Stimulated activated CD8-positive, alpha-beta memory T cell treated with anti-CD3 and anti-CD28 coated beads, Interleukin-15, amount 100 ng/mL, for 1 hour (primary cell): ENCODE measurements at regions not wholly inside any gene's neighbourhood (a gene's known extent, or its start where the extent isn't known, plus 50 kb on each side); places are given as distances from the start of the nearest gene placed in this dataset.
"Not testable (repeated sequence)": the region's sequence is repeated elsewhere in the genome, so short reads cannot be mapped to it uniquely, and the experiment has no call there.

Source experiments
- DNase-seq: peaks from one replicate; pipeline ENCODE4 v3.0.0-alpha.2; 2020; ENCODE audit warnings: low read depth

DNA sequence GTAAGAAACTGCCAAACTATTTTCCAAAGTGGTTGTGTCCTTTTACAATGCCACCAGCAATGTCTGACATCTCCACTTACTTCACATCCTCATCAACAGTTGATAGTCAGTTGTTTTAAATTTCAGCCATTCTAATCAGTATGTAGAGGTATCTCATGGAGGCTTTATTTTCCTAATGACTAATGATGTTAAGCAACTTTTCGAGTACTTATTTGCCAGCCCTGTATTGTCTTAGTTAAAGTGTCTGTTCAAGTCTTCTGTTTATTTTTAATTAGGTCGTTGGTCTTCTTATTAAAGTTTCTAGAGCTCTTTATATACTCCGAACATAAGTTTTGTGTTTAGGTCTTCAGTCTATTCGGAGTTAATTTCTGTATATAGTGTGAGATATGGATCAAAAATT lies 54.9 kb upstream of the NBPF12 start:
- DNase-seq = not testable (repeated sequence)

DNA sequence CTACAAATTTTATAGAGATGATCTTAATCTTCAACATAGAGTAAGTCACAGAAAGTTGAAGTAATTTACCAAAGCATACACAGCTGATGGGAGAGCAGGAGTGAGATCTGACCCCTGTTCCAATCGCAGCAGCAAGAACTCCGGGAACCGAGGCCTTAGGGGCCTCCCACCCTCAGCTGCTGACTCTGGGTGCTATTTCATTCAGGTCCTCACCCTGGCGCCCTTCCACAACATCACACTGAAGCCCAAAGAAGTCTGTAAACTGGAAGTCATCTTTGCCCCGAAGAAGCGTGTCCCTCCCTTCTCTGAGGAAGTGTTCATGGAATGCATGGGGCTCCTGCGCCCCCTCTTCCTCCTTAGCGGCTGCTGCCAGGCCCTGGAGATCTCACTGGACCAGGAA lies 57.0 kb upstream of the NBPF12 start:
- not testable (repeated sequence) for DNase-seq

DNA sequence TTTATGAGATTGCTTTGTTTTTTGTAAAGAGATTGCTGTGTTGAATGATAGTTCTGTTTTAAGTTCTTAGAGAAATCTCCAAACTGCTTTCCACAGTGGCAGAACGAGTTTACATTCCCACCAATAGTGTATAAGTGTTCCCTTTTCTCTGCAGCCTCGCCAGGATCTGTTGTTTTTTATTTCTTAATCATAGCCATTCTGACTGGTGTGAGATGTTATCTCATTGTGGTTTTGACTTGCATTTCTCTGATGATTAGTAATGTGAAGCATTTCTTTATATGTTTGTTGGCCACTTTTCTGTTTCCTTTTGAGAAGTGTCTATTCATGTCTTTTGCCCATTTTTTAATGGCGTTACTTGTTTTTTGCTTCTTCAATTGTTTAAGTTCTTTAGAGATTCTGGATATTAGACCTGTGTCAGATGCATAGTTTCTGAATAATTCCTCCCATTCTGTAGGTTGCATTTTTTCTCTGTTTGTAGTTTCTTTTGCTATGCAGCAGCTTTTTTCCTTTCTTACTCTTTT lies 74.3 kb upstream of the NBPF12 start:
- DNase-seq = not testable (repeated sequence)

DNA sequence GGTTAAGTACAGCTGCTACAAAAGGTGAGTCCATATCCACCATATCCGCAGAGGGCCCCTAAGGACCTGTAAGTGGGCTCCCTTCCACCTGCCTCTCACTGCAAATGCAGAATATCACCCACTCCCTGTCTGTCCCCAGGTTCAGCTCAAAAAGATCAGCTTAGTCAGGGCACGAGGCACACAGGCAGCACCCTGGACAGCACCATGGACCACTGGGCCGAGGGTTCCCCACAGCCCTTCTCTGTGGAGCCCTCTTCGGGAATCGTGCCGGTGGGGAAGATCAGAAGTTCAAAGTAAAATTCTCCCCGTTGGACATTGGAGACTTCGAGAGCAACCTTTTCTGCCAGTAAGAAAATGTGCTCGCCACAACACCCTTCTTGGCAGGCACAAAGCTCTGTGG lies 85.0 kb upstream of the NBPF12 start:
- not testable (repeated sequence) for DNase-seq

DNA sequence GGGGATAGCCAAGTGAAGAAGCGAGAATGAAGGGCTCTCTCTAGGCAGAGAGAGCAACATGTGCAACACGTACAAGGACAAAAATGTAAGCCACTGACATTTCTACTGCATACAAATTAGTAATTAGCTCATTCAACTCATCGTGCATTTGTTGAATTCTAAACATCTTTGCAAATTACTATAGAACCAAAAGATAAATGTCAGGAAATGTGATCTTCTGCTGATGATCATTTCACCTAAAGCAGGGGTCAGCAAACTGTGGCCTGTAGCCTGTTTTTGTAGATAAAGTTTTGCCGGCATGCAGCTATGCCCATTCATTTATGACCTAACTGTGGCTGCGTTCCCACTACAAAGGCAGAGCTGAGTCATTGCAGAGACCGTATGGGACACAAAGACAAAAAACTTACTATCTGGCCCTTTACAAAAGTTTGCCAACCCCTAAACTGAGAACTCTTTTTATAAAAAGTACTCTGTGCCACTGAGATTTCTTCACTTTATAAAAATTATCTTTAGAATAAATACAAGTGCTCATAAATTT lies 87.7 kb upstream of the NBPF12 start:
- DNase-seq = not testable (repeated sequence)

DNA sequence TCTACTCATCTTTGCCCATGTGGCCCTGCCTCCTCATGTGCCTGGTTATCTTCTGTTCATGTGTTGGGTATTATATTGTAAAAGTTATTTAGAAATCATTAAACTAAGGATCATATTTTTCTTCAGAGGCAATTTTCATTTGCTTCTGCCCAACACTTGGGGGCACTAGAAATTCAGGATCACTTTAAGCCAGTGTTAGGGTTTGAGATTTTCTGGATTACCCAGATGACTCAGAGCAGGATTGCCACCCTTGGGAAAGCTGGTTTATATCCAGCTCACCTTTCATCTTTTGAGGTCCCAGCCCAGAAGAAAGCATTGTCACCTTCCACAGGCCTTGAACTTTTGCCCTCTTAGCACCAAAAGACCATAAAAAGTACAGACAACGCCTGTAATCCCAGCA lies 99.4 kb upstream of the NBPF12 start:
- not testable (repeated sequence) for DNase-seq

DNA sequence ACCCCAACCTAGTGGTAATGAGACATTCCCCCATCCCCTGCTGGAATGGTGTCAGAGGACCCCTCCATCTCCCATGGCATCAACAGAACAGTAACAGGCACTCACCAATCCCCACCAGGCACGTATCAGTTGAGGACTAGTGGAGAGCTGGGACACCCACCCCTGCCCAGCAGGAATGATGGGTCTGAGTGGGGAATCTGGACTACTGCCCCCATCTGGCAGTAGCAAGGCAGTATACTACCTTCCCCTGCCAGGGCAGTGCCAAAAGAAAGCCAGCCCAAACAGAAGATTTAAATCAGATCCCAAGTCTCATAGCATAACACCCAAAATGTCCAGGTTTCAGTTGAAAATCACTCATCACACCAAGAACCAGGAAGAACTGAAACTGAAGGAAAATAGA lies 111.2 kb upstream of the NBPF12 start:
- DNase-seq = not testable (repeated sequence)

DNA sequence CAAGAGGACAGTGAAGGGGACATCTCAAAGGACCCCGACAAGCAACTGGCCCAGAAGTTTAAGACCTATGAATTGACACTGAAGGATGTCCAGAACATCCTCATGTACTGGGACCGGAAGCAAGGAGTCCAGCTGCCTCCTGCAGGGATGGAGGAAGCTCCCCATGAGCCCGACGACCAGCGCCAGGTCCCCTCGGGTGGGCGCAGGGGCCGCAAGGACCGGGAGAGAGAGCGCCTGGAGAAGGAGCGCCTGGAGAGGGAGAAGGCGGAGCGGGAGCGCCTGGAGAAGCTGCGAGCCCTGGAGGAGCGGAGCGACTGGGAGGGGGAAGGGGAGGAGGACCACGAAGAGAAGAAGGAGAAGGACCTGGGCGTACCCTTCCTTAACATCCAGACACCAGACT lies 143.9 kb upstream of the NBPF12 start:
- not testable (repeated sequence) for DNase-seq

DNA sequence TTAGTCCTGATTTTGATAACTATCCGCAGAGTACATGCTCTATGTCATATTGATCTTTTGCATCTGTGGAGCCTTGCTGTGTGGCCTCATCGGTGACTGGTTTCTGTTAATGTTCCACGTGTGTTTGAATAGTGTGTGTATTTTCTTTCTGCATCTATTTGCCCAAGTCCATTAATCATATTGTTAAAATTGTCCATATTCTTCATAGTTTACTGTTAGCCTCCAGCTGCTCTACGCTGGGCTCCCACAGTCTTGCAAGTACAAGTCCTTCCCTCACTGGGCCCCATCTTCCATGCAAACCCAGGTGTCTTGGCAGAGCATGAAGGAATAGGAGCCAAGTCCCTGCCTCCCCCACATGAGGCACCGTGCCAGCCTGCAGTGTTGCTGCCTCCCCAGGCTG lies 145.4 kb upstream of the NBPF12 start:
- not testable (repeated sequence) for DNase-seq

DNA sequence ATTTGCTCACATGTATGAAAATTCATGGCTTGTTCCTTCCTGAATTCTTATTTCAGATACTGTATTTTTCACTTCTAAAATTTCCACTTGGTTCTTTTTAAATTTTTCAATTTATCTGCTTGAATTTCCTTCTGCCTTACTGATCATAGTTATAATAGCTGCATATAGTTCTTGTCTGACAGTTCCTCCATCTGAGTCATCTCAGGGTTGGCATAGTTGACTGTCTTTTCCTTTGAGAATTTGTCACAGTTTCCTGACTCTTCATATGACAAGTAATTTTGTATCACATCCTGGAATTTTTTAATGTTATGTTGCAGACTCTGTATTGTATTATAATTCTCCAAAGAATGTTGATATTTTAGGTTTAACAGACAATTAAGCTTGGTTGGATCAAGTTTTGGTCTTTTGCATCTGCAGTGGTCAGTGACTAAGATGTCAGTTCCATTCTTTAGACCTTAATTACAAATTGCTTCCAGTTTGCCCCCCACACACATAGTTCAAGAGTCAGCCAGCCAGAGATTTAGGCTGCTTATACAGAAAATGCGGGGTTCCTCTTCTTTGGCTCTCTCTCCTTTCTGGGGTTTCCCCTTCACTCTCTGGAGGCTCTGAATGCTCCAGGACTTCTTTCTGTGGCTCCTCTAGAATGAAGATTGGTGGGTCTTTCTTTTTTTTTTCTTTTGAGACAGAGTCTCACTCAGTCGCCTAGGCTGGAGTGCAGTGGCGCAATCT lies 153.7 kb upstream of the NBPF12 start:
- not testable (repeated sequence) for DNase-seq

DNA sequence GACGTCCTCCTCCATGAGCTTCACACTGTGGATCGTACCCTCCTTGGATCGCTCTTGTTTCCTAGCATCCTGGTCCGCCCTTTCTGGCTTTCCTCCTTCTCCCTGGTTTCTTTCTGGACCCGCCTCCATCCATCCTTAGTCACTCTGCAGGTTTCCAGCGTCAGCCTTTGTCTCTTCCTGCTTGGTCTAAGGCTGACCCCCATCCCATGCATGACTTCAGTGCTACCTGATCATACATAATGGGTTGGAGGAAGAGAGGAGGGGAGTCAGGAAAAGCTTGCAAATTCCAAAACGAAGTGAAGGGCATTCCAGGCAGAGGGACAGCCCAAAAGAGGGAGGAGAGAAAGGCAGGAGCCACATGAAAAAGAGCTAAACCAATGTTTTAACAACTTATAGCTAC lies 156.9 kb upstream of the NBPF12 start:
- DNase-seq = not testable (repeated sequence)

DNA sequence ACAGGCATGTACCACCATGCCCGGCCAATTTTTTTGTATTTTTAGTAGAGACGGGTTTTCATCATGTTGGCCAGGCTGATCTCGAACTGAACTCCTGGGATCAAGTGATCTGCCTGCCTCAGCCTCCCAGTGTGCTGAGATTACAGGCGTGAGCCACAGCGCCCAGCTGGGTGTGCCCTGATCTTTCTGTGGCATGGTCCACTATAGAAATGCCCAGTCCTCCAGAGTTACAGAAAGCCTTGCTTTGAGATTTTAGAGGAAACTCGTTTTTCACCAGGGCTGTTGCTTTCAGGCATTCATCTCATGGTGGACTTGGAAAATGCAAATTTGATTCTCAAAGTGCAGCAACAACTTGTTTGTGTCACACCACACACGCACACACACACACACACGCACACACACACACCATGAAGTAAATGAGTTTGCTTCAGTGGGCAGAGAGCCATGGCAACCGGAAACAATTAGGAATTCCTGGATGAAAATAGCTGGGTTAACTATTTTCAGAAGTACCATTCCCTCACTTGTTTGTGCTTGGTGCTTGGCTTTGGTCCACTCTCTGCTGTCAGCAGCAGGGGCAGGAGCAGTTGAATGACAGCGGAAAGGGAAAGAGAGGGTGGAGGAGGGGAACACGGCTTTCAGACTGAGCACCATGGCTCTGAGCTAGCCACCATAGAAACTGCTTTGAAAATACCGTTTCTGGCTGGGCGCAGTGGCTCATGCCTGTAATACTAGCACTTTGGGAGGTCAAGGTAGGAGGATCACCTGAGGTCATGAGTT lies 160.1 kb upstream of the NBPF12 start:
- not testable (repeated sequence) for DNase-seq

DNA sequence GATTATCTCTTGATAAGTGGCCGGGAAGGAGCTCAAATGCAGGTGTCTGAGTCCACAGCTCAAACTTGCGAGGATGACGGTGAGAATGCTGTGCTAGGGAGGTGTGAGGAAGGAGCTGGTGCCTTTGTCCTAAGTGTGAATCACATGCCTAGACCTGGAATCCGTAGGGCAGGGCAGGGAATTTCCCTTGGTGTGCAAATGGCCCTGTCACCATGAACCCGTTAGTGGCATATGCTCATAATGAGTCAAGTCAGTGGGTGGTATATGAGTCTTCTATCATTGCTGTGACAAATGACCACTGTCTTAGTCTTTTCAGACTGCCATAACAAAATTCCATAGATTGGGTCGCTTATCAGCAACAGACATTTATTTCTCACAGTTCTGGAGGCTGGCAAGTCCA lies 163.1 kb upstream of the NBPF12 start:
- DNase-seq = not testable (repeated sequence)

DNA sequence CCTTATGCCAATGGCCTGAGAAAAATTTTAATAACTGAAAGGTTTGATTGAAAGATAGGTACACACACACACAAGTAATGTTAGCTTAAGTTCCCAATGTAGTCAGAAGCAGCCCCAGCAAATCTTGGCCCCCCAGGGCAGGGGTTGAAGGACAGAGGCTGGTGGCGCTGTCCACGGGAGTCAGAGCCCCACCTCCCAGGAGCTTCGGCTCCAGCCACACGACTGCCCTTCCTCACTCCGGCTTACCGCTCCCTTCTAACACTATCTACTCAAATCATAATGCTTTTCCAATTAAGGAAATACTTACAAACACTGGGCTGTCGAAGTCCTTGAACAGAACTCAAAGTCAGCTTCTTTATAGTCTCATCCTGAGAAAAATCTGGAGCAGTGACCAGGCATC lies 163.9 kb upstream of the NBPF12 start:
- not testable (repeated sequence) for DNase-seq

DNA sequence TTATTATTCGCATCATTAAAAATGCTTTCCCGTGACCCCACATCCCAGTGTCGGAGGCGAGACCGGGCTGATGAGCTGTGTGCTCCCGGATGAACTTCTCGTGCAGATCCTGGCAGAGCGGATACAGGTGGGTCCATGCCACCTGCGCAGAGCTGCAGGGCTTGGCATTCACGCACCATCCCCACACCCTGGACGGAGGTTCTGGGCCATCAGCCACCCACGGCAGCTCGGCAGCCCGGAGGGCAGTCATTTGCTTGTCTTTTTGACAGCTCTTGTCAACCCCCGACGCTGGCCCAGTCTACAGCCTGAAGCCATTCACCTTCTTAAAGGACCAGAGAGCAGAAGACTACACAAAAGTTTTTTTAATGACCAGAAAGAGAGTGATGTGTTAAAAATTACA lies 166.7 kb upstream of the NBPF12 start:
- not testable (repeated sequence) for DNase-seq

DNA sequence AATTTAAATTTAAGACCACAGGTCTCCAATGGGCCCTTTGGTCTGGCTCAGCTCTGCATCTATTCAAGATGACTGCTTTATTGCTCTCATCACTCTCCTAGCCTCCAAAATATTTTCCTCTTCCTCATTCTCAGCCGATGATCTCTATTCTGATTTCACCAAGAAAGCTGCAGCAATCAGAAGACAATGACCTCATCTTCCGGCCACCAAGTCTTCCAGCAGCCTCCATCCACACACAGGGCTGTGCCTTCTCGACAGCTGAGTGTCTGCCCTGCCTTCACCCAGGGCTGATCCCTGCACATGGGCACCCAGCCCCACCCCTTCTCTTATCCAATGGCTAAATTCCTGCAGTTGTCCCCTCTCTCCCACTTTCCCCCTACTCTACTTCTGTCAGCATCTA lies 167.1 kb upstream of the NBPF12 start:
- DNase-seq = not testable (repeated sequence)

DNA sequence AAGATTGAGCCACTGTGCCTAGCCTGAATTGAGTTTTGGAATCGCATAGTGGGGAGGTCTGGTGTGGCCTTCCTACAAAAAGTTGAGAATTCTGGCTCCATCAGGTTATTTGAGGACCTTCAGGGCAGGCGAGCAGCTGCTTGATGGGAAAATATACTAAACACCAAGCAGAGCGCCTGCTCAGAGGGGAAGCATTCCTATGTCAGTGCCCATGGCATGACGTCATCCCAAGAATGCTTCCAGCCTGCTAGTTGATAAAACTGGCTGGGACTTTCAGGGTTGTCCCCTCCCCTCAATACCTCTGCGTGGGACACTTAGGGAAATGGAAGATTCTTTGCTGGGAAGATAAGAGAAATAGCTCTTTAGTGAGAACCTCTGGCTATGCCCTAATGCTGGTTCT lies 174.9 kb upstream of the NBPF12 start:
- DNase-seq = not testable (repeated sequence)

DNA sequence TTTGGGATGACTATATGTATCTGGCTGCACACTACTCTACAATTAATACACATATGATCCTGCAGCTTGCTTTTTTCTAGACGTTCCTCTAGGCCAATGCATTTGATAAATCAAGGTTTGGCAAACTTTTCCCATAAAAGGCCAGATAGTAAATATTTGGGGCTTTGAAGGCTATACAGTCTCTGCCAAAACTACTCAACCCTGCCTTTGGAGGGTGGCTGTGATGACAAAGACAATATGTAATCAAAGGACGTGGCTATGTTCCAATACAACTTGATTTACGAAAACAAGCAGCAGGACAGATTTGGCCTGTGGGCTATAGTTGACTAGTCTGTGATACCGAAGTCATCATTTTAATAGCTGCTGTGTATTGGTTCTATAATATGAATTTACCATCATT lies 181.3 kb upstream of the NBPF12 start:
- not testable (repeated sequence) for DNase-seq

DNA sequence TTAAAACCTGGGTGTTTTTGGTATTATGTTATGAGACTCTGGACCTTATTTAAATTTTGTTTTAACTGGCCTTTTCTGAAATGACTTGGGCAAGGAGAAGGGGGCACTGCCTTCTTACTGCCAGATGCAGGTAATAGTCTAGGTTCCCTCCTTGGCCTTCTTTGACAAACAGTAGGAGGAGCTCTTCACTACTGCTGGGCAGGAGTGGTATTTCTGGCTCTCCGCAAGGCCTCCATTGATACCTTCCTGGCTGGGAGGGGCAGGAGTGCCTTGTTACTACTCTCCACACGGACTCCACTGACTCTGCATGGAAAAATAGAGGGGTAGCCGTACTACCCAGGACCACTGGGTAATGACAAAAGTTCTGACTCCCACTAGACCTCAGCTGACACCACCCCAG lies 189.4 kb upstream of the NBPF12 start:
- not testable (repeated sequence) for DNase-seq

DNA sequence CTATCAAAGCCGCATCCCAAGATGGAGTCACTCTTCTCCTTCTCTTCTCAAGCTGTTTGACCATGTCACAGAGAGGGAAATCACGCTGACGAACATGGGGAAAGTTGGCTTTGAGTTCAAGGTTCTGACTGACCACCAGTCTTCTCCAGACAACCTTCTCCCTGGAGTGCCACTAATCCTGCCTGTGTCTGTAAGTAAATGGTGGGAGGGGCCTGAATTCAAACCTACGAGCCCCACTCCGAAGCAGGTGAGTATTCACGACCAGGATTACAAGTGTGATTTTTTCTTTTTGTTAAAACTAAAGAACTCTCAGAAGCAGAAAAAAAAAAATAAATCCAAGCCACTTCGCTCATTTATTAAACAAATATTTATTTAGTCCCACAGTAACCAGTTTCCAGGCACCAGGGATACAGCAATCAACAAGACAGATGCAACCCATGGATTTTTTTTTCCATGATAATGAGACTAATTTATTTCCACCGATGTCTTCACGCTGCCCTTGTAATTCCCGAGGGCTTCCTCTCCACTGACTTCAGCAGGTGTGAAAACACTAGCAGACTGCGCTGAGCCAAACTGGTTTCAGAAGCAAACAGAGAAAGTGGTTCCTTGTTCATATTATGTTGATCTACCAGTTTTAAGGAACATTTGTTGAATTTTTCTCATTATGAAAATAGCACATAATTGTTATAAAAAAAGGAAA lies 206.0 kb upstream of the NBPF12 start:
- DNase-seq = not testable (repeated sequence)

DNA sequence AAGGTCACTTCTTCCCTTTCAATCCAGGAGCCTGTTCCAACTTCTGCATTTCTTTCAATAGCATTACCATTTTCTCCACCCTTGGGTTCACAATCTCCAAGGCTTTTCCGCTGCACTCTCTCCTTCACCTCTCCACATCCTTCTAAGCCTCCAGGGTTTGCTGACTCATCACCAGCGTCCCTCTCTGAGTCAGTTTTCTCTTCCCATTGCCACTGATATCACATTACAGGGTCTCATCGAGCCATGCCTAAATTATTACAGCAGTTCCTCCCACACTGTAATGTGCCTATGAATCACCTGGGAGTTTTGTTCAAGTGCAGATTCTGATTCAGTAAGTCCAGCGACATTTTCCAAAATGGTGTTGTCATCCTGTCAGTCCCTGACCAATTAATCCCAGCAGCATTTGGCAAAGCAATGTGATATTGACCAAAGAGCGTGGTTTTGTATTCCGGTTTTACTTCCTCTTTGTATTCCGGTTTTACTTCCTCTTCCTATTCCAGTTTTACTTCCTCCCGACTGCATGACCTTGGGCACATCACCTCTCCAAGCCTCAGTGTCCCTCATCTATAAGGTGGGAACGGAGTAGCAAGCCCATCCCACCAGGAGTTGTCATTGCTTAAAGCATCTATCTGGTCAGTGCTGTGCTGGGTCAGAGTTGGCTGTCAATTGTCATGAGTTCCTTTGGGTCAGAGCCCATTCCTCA lies 208.3 kb upstream of the NBPF12 start:
- not testable (repeated sequence) for DNase-seq

DNA sequence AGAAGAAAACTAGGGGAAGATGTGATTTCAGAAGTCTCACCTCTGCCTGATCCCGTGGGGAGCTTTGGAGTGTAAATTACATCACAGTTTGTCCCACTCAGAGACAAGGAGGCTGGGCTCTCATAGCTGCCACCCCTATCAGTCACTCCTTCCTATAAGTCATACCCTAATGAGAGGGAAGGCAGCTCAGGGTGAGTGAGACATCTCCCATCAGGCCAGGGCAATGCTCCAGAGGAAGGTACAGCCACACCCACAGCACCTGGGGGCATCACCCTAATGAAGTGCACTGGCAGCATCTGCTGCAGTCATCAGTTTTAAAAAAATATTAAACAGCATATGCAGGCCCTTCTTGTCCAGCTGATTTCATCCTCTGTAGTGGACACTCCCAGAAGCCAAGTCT lies 223.1 kb upstream of the NBPF12 start:
- DNase-seq = not testable (repeated sequence)
